ENCODE measurements at regions not wholly inside any gene's neighbourhood (a gene's known extent, or its start where the extent isn't known, plus 50 kb on each side); places are given as distances from the start of the nearest gene placed in this dataset.

DNA sequence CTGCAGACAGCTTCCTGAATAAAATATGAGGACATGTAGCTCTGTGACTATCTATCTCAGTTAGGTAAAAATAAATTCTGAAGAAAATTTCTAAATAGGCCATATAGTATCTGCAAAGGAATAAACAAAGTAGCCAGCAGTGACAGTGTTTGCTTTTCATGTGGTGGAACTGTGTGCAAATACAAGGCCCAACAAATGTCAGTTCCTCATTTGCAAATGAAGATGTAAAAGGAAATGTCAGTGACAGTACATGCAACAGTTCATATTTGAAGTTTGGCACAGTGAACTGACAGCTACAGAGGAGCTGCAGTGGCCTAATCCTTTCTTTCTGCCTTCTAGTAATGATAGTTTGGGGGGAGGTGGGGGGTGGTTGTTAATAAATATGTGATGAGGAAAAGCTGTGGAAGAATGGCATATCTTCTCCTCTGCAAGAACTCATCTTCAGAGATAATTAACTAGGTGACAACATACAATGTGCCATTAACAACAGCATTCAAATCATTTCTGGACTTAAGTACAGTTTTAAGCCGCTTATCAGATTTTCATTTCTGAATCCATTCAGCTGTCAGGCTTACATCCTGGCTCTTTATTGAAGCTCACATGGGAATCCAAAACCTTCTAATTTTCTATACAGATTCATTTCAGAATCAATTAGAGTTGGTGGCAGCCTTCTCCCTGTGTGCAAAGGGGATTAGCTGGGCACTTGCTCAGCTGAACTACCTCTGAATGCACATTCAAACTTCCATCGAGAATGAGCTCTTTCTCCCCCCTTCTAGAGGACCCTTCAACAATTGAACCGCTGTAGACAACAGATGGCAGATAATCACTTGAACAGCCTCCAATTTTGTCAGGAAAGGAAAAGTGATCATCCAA lies 1059.0 kb upstream of the EPHA7 start:
- peaks cover 52% of the 10 kb centered on the region for H3K9me3 Mint-ChIP-seq
- no peaks in the 10 kb centered on the region for H3K27me3 Mint-ChIP-seq (ENCODE audit: insufficient read depth)
- TF ChIP-seq, protein P1, sequence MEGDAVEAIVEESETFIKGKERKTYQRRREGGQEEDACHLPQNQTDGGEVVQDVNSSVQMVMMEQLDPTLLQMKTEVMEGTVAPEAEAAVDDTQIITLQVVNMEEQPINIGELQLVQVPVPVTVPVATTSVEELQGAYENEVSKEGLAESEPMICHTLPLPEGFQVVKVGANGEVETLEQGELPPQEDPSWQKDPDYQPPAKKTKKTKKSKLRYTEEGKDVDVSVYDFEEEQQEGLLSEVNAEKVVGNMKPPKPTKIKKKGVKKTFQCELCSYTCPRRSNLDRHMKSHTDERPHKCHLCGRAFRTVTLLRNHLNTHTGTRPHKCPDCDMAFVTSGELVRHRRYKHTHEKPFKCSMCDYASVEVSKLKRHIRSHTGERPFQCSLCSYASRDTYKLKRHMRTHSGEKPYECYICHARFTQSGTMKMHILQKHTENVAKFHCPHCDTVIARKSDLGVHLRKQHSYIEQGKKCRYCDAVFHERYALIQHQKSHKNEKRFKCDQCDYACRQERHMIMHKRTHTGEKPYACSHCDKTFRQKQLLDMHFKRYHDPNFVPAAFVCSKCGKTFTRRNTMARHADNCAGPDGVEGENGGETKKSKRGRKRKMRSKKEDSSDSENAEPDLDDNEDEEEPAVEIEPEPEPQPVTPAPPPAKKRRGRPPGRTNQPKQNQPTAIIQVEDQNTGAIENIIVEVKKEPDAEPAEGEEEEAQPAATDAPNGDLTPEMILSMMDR (IDR thresholded peaks at IDR 0.05), result no peak
- no peak overlapping the region for H3K27ac Mint-ChIP-seq
- peaks cover 9% of the 10 kb centered on the region for H3K36me3 Mint-ChIP-seq (ENCODE audit: low read depth)
- H3K4me1 Mint-ChIP-seq (ENCODE audit: low read depth), result no peaks in the 10 kb centered on the region
- H3K4me3 Mint-ChIP-seq, result no peak overlapping the region
- no peak for DNase-seq

DNA sequence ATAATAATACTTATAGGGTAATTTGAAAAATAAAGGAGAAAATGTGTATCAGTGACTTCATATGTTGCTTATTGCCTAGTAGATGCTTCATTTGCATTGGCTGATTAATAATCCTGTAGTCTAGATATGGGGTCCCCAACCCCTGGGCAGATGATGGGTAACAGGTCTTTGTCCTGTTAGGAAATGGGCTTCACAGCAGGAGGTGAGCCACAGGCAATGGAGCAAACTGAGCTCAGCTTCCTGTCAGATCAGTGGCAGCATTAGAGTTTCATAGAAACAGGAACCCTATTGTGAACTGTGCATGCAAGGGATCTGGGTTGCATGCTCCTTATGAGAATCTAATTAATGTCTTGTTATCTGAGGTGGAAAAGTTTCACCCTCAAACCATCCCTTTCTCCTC lies 1049.5 kb upstream of the EPHA7 start:
- no peak overlapping the region for H3K27ac Mint-ChIP-seq
- H3K27me3 Mint-ChIP-seq (ENCODE audit: insufficient read depth), result no peaks in the 10 kb centered on the region
- DNase-seq, result no peak
- no peaks in the 10 kb centered on the region for H3K36me3 Mint-ChIP-seq (ENCODE audit: low read depth)
- H3K4me1 Mint-ChIP-seq (ENCODE audit: low read depth), result no peaks in the 10 kb centered on the region
- TF ChIP-seq, protein P1 (IDR thresholded peaks at IDR 0.05), result no peak
- peaks cover 34% of the 10 kb centered on the region for H3K9me3 Mint-ChIP-seq
- no peak overlapping the region for H3K4me3 Mint-ChIP-seq

DNA sequence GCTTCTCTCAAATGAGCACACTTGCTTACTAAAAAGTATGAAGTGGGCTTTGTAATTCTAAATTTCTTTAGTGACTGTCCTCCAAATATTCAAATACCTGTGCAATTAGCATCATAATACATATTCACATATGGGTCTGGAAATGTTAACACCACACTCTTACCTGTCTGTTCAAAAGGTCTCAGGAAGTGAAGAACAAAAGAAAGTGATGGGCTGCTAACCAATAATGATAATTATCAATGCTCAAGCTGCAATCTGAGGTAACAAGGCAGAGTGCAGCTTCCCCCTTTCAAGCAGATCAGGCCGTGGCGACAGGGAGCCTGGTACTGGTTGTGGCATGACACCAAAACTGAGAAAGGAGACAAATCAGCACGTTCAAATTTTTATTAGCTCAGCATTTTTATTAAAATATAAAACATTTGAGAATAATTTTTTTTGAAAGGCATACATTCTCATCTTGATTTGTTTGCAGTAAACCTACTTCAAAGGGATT lies 1044.7 kb upstream of the EPHA7 start:
- H3K36me3 Mint-ChIP-seq (ENCODE audit: low read depth), result no peaks in the 10 kb centered on the region
- H3K27ac Mint-ChIP-seq, result no peak overlapping the region
- no peak for DNase-seq
- H3K9me3 Mint-ChIP-seq, result peaks cover 58% of the 10 kb centered on the region
- no peaks in the 10 kb centered on the region for H3K27me3 Mint-ChIP-seq (ENCODE audit: insufficient read depth)
- TF ChIP-seq, protein P1 (IDR thresholded peaks at IDR 0.05), result no peak
- H3K4me3 Mint-ChIP-seq, result no peak overlapping the region
- no peaks in the 10 kb centered on the region for H3K4me1 Mint-ChIP-seq (ENCODE audit: low read depth)

DNA sequence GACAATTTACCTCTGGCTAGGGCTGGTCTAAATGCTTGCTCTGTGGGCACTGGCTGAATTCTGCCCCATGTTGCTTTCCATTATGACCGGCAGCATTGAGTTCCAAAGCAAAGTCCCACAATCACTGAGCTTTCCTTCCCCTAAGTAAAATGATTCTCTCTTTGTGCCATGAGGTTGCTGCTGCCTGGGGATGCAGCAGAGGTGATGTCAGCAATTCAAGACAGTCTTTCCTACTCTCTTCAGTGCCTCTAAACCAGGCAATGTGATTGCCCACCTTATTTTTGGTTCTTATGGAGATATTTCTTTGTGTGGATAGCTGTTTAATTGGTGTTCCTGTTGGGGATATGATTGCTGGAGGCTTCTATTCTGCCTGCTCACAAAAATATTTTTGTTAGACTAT lies 1043.9 kb upstream of the EPHA7 start:
- H3K4me3 Mint-ChIP-seq, result no peak overlapping the region
- H3K36me3 Mint-ChIP-seq (ENCODE audit: low read depth), result no peaks in the 10 kb centered on the region
- TF ChIP-seq, protein P1 (IDR thresholded peaks at IDR 0.05), result no peak
- H3K27me3 Mint-ChIP-seq (ENCODE audit: insufficient read depth), result no peaks in the 10 kb centered on the region
- no peak overlapping the region for H3K27ac Mint-ChIP-seq
- no peaks in the 10 kb centered on the region for H3K4me1 Mint-ChIP-seq (ENCODE audit: low read depth)
- no peak for DNase-seq
- H3K9me3 Mint-ChIP-seq, result peaks cover 54% of the 10 kb centered on the region

DNA sequence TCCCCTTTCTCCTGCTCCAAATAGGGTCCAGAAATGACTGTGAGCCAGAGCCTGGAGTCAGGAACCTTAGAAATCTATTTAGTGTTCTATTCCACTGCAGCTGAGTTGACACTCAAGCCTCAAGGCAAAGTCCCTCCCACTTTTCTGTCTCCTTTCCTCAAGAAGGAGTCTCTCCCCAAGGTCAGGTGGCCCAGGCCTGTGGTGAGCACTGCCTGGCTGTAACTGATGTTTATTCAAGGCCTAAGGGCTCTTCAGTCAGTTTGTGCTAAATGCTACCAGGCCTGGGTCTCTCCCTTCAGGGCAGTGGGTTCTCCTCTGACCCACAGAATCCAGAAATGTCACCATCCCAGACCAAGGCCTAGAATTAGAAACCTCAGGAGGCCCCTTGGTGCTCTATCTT lies 1042.9 kb upstream of the EPHA7 start:
- TF ChIP-seq, protein P1 (IDR thresholded peaks at IDR 0.05), result no peak
- H3K4me1 Mint-ChIP-seq (ENCODE audit: low read depth), result no peaks in the 10 kb centered on the region
- no peaks in the 10 kb centered on the region for H3K27me3 Mint-ChIP-seq (ENCODE audit: insufficient read depth)
- no peaks in the 10 kb centered on the region for H3K36me3 Mint-ChIP-seq (ENCODE audit: low read depth)
- no peak overlapping the region for H3K4me3 Mint-ChIP-seq
- H3K27ac Mint-ChIP-seq, result no peak overlapping the region
- H3K9me3 Mint-ChIP-seq, result peaks cover 52% of the 10 kb centered on the region
- no peak for DNase-seq
